Ovary (tissue), 7 donors: ENCODE measurements at regions not wholly inside any gene's neighbourhood (a gene's known extent, or its start where the extent isn't known, plus 50 kb on each side); places are given as distances from the start of the nearest gene placed in this dataset.

Experiments used
- DNase-seq, 5 donors: peaks; one replicate each; pipeline ENCODE4 v3.0.0-alpha.2; 2019 to 2020
- H3K27ac ChIP-seq, 2 donors: fragments of 200-600 bp; one replicate each; pipeline versions ENCODE4 v1.5.1 to v1.8.0; 2019 to 2022
- H3K27me3 ChIP-seq: fragments of 200-600 bp; one replicate; pipeline ENCODE4 v1.8.0; 2022
- H3K36me3 ChIP-seq: fragments of 200-600 bp; sonication (generic); one replicate; pipeline ENCODE4 v1.5.1; 2019
- H3K4me1 ChIP-seq: one replicate; pipeline ENCODE4 v1.8.1; 2013; ENCODE audit warnings: mild to moderate bottlenecking, moderate library complexity; ENCODE audit not compliant: insufficient read depth
- H3K4me3 ChIP-seq: fragments of 200-600 bp; sonication (generic); one replicate; pipeline ENCODE4 v1.5.1; 2017
- H3K9me3 ChIP-seq, 2 donors: fragments of 200-600 bp in 1 of 2; sonication (generic) in 1 of 2; one replicate each; pipeline versions ENCODE4 v1.5.1 to v1.8.1; 2013 to 2019; ENCODE audit warnings: mild to moderate bottlenecking in 1 of 2, moderate library complexity in 1 of 2
- CTCF ChIP-seq, 3 donors: fragments of 450-650 bp in 2 of 3; fragments of 200-600 bp in 1 of 3; IDR thresholded peaks; one replicate each; pipeline versions ENCODE4 v1.5.1 to v1.8.0; 2016 to 2022; ENCODE audit warnings: antibody characterized with exemption in 3 of 3, mild to moderate bottlenecking in 1 of 3
- EP300 ChIP-seq: sonication (generic); formaldehyde crosslinking; IDR thresholded peaks from one replicate; pipeline ENCODE4 v1.6.1; 2017; ENCODE audit warnings: antibody characterized with exemption
- POLR2A ChIP-seq: fragments of 450-650 bp; IDR thresholded peaks from one replicate; pipeline ENCODE4 v1.6.1; 2017; ENCODE audit warnings: antibody characterized with exemption, mild to moderate bottlenecking, moderate library complexity
- WGBS, 3 donors: extraction: QIAGEN DNeasy Blood & Tissue Kit in 1 of 3; methylation state at CpG; one replicate each; pipeline versions ENCODE4 v1.1.5 to v1.1.7; 2013 to 2017; 5-methylcytosine and 5-hydroxymethylcytosine counted together
- intact Hi-C, 4 donors: fragments of 100-400 bp; cut with DNase I; formaldehyde crosslinking; loops; one replicate each; pipeline versions ENCODE4 v1.11.0 to v1.15.1; 2022 to 2023
- donor health status: DM: no; HTN: no; CAD: no; lungs with moderate emphysema.
- donor health status: DM: no; HTN: no; CAD: no.
- donor health status: Bipolar disorder and iron deficiency.
- donor health status: DM: no; HTN: no; CAD: no.
- donor health status: DM: yes; HTN: yes; CAD: no.

- Histone ChIP-seq H3K4me3 (no peak overlapping the region), H3K27ac (no peak overlapping the region), H3K4me1 (peaks cover 4% of the 10 kb centered on the region), H3K27me3 (no peaks in the 10 kb centered on the region), H3K36me3 (no peaks in the 10 kb centered on the region), H3K9me3 (no peaks in the 10 kb centered on the region)
- intact Hi-C loops, result no loop called here
- no peak for DNase-seq
- TF ChIP-seq POLR2A (no peak), CTCF (IDR thresholded peaks at IDR 0.05) (no peak), EP300 (no peak)
- 77 to 82% (median 77%) methylated on average over 10 of the region's 10 CpGs for WGBS, 3 donors
These were observed 227.8 kb downstream of the LACC1 start for GRCh38 chr13:44107357-44108121.

DNA sequence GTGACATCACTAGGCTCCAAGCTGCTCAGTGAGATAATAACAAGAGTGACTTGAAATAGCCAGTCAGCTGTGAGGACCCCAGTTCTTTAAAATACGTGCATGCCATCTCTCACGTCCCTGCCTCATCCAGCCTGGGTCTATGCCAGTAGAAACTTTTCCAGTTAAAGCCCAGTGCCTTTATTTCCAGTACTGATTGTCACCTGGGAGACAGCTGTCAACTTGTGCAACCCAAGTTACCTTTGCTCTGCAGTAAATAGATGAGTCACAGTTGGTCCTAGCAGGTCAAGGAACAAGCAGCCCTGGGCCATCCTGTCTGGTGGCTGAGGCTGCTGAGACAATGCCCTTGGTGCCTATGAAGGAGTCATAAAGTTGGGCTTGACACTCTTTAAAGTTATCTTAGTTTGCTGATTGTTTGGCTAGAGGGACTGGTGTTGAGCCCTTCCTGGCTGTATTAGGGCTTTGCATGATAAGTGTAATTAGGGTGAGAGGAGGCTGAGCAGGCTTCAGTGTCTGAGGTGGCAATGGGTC is 228.7 kb downstream of the LACC1 start:
- Histone ChIP-seq H3K36me3 (no peaks in the 10 kb centered on the region), H3K9me3 (no peaks in the 10 kb centered on the region), H3K4me1 (peaks cover 4% of the 10 kb centered on the region), H3K27me3 (no peaks in the 10 kb centered on the region), H3K4me3 (no peak overlapping the region), H3K27ac (no peak overlapping the region)
- WGBS, 3 donors, result 62 to 64% (median 62%) methylated on average over 2 of the region's 2 CpGs
- no peak for DNase-seq
- intact Hi-C loops, result no loop called here
- TF ChIP-seq POLR2A (no peak), EP300 (no peak), CTCF (IDR thresholded peaks at IDR 0.05) (no peak)

DNA sequence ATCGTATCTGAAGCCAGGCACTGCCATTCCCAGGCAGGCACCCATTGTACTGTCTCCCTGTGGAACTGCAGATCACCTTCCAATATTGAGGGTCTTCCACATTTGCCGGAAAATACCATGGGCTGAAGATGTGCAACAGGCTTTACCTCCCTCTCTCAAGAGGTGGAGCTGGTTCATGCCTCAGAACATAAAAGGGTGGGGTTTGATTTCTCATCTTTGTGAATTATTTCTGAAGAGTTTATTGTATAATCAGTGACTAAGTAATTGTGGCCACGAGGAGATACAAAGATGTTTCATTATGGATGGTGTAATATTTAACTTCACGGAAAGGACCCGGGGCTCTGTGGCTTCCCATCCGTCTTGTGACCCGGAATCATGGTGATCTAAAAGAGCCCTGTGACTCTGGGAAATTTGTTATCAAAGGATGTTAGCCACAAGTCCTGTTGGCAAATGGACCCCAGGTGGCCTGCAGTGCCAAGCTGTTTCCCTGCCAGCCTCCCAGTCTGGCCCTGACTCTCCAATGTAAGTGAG is 230.5 kb downstream of the LACC1 start:
- Histone ChIP-seq H3K36me3 (no peaks in the 10 kb centered on the region), H3K4me1 (peaks cover 4% of the 10 kb centered on the region), H3K27ac (no peak overlapping the region), H3K9me3 (no peaks in the 10 kb centered on the region), H3K27me3 (no peaks in the 10 kb centered on the region), H3K4me3 (no peak overlapping the region)
- intact Hi-C loops, result no loop called here
- WGBS, 3 donors, result 80 to 82% (median 81%) methylated on average over 7 of the region's 7 CpGs
- no peak for DNase-seq
- TF ChIP-seq EP300 (no peak), CTCF (IDR thresholded peaks at IDR 0.05) (no peak), POLR2A (no peak)

DNA sequence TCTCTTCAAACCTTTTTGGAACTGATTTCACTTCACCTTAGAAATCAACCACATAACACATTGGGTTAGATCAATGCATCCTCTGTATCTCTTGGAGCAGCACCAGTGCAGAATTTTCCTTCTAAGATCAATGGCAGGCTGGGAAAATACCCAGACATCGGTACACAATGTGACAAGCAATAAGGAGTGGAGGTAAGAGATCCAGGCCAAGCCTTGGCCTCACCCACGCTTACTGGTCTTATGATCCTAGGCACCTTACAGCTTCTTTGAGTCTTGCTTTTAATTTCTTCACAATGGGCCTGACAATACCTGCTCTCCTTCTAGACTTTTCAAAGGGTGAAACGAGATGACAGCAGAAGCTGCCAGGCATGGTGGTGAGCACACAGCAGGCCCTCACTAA is 232.0 kb downstream of the LACC1 start:
- Histone ChIP-seq H3K27me3 (no peaks in the 10 kb centered on the region), H3K9me3 (no peaks in the 10 kb centered on the region), H3K27ac (no peak overlapping the region), H3K36me3 (no peaks in the 10 kb centered on the region), H3K4me1 (no peaks in the 10 kb centered on the region), H3K4me3 (no peak overlapping the region)
- no peak for TF ChIP-seq POLR2A
- TF ChIP-seq CTCF (IDR thresholded peaks at IDR 0.05), result no peak
- no peak for TF ChIP-seq EP300
- no peak for DNase-seq
- intact Hi-C loops, result no loop called here
- WGBS, 3 donors, result 68 to 88% (median 73%) methylated on average over 3 of the region's 3 CpGs
